Glomerular endothelial cell (primary cell): ENCODE measurements at regions not wholly inside any gene's neighbourhood (a gene's known extent, or its start where the extent isn't known, plus 50 kb on each side); places are given as distances from the start of the nearest gene placed in this dataset.

Source experiments
- DNase-seq: peaks from one replicate; pipeline ENCODE4 v3.0.0-alpha.2; 2011; ENCODE audit warnings: low read depth, low spot score; ENCODE audit errors: extremely low read depth

- no peak for DNase-seq
Observed at GRCh38 chr5:107155707-107156106, 515.0 kb downstream of the EFNA5 start.

GRCh38 chr5:107154593-107154992, 516.1 kb downstream of the EFNA5 start:
- no peak for DNase-seq

- DNase-seq = no peak
Observed at GRCh38 chr5:107153283-107153682, 517.5 kb downstream of the EFNA5 start.

GRCh38 chr5:107149243-107150005, 521.3 kb downstream of the EFNA5 start:
- no peak for DNase-seq

- no peak for DNase-seq
Observed at GRCh38 chr5:107147589-107147988, 523.1 kb downstream of the EFNA5 start.

GRCh38 chr5:107146901-107147300, 523.8 kb downstream of the EFNA5 start:
- no peak for DNase-seq

- DNase-seq = peak; percentile 60
Observed at GRCh38 chr5:107135391-107135790, 535.3 kb downstream of the EFNA5 start.

- peak; percentile 20 for DNase-seq
Observed at GRCh38 chr5:107134931-107135330, 535.8 kb downstream of the EFNA5 start.

GRCh38 chr5:107129051-107129450, 541.7 kb downstream of the EFNA5 start:
- no peak for DNase-seq

GRCh38 chr5:107127878-107128277, 542.9 kb downstream of the EFNA5 start:
- DNase-seq = no peak

GRCh38 chr5:107126341-107126740, 544.4 kb downstream of the EFNA5 start:
- DNase-seq = no peak

- no peak for DNase-seq
Observed at GRCh38 chr5:107124376-107124775, 546.4 kb downstream of the EFNA5 start.

- no peak for DNase-seq
Observed at GRCh38 chr5:107123014-107123413, 547.7 kb downstream of the EFNA5 start.

- no peak for DNase-seq
Observed at GRCh38 chr5:107121793-107122519, 548.8 kb downstream of the EFNA5 start.

GRCh38 chr5:107119656-107120055, 551.1 kb downstream of the EFNA5 start:
- DNase-seq = no peak

- no peak for DNase-seq
Observed at GRCh38 chr5:107118184-107119019, 552.3 kb downstream of the EFNA5 start.

- DNase-seq = no peak
Observed at GRCh38 chr5:107112216-107112615, 558.5 kb downstream of the EFNA5 start.

GRCh38 chr5:107104040-107104995, 566.4 kb downstream of the EFNA5 start:
- DNase-seq = no peak

- DNase-seq = no peak
Observed at GRCh38 chr5:107103522-107103921, 567.2 kb downstream of the EFNA5 start.

GRCh38 chr5:107100121-107100520, 570.6 kb downstream of the EFNA5 start:
- DNase-seq = no peak
